GM21529 (cell line): ENCODE measurements at regions not wholly inside any gene's neighbourhood (a gene's known extent, or its start where the extent isn't known, plus 50 kb on each side); places are given as distances from the start of the nearest gene placed in this dataset.
"Not testable (repeated sequence)": the region's sequence is repeated elsewhere in the genome, so short reads cannot be mapped to it uniquely, and the experiment has no call there.

Source experiments
- ATAC-seq: cut with Tn5 transposase; IDR thresholded peaks from one replicate; pipeline ENCODE4 v1.9.1; 2021; ENCODE audit not compliant: unreplicated experiment

DNA sequence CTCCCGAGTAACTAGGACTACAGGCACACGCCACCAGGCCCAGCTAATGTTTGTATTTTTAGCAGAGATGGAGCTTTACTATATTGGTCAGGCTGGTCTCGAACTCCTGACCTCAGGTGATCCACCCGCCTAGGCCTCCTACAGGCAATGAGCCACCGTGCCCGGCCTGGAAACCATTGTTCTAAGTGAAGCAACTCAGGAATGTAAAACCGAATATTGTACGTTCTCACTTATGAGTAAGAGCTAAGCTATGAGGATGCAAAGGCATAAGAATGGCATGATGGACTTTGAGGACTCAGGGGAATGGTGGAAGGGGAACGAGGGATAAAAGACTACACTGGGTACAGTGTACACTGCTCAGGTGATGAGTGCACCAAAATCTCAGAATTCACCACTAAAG is 235.1 kb upstream of the AUTS2 start:
- no peak for ATAC-seq

- no peak for ATAC-seq
These were observed 233.2 kb upstream of the AUTS2 start for GRCh38 chr7:69364813-69365643.

DNA sequence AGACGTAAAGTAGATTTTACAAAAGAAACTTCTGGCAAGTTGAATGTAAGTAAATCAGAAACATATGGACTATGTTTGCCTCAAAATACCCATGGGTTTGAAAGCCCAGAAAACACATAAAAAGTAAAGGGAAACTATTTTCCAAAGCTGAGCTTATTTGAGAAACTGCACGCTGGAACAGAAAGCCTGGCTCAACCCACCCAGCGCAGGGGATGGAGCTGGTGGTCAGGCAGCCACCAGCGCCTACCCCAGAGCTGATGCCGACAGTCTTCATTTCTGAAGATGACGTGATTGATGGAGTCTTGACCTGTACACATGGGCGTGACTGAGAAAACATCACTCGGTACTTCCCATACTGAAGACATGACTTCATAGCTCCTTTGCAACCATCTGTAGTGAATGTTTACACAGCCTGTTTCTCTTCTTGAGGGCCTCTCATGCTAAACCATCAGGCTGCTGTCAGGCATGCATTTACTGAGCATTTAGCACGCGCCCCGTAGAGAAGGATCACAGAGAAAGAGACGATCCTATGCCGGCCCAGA is 232.6 kb upstream of the AUTS2 start:
- no peak for ATAC-seq

GRCh38 chr7:69367780-69368179 is 230.5 kb upstream of the AUTS2 start:
- ATAC-seq = no peak

GRCh38 chr7:69373171-69374043 is 224.9 kb upstream of the AUTS2 start:
- no peak for ATAC-seq

GRCh38 chr7:69374044-69374425 is 224.2 kb upstream of the AUTS2 start:
- no peak for ATAC-seq

DNA sequence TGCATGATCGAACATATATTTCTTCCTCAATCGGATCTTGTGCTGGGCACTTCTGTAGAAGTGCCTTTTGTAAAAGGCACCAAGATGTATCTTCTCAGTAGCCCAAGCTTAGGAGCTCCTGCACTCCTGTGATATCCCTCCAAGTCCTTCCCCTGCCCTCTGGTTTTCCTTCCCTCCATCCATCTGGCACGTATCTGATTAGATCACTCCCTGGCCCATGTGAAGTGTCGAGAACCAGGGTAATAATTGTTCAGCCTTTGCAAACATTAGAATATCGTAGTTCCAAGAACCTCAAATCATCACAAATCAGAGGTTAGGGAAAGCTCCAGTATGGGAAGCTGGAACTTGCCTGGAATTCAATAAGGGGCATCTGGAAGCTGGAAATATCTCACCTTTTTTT is 221.1 kb upstream of the AUTS2 start:
- ATAC-seq = no peak

DNA sequence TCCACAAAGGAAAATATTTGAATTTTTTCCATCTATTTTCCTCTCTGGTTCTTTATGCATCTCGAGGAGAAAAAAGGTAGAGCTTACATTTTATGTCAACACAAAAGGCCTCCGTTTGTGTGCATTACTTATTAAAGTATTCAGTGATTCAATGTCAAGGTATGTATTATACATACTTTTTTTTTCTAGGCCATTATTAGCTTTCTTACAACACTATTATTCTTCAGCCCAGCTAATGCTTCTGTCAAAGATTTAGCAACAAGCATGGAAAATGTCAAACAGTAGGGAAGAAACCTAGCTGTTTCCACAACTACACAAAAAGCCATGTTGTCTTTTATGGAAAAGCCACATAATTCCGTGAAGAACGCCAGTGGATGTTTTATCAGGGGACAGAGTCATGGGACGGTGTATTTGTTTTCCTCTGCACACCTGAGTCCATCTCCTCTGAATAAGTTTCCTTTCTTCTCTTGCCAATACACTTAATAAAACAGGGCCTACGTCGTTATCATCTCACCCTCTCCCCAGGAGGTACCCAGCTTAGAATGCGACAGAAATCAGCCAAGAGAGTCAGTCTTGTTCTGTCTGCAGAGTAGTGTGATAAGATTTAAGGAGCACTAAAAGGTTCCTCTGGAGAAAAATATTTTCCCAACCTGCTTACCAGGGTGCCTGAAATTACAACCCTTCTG is 209.7 kb upstream of the AUTS2 start:
- ATAC-seq = no peak

GRCh38 chr7:69389216-69389615 is 209.1 kb upstream of the AUTS2 start:
- no peak for ATAC-seq

GRCh38 chr7:69393912-69394311 is 204.4 kb upstream of the AUTS2 start:
- ATAC-seq = not testable (repeated sequence)

DNA sequence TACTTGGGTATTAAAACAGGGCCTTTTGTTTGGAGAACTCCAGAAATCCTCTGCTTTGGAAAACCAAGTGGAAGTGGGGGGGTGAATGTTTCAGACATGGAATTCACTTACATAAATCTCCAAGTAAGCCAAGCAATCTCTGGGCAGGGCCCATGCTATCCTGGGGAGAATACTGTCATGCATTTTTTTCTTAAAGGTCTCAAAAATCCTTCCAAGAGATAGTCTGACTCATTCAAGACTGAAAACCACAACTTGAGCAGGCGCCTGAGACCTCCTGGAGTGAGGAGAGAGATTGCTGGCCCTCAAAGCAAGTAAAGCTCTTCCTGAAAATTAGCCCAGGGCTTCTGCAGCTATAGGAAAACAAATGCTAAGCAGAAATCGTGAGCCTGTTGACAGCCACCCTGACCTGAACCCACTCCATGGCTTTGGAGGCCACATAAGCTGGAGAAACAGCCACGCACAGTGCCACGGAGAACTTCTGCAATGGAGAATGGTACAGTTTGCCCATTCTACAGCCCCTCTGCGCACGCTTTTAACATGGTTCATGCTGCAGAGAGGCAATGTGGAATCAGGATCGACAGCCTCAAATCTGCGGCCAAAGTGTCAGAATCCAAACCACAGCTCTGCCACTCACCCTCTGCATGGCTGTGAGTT is 203.1 kb upstream of the AUTS2 start:
- no peak for ATAC-seq

DNA sequence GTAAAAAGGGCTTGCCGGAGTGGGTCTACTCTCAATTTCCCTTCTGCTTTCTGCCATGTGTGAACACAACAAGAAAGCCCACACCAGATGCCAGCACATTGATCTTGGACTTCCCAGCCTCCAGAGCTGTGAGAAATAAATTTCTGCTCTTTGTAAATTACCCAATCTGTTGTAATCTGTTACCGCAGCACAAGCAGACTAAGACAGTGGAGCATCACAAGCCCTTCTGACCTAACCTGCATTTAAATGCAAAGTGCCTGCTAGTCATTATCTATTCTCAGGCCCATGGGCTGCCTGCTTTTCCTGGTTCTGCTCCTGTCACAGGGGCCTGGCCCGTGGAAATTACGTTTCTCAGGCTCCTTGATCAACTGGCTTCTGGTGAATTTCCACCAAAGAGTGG is 199.3 kb upstream of the AUTS2 start:
- no peak for ATAC-seq

DNA sequence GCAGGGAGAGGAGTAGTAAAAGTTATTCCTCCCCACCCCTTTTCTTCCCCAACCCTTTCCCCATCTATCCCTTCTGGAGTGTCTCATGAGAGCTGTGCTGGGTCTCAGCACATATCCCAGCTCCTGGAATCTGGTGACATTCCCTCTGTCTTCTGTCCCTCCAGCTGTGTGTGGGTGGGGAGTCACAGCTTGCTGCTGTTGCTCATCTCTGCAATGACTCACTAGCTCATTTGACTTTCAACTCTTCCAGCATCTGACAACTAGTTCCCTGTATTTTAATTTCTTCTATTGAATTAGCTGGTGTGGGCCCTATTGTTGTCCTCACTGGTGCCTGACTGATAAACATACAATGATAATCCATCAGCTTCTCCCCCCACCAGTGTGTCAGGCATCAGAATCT is 198.9 kb upstream of the AUTS2 start:
- no peak for ATAC-seq

DNA sequence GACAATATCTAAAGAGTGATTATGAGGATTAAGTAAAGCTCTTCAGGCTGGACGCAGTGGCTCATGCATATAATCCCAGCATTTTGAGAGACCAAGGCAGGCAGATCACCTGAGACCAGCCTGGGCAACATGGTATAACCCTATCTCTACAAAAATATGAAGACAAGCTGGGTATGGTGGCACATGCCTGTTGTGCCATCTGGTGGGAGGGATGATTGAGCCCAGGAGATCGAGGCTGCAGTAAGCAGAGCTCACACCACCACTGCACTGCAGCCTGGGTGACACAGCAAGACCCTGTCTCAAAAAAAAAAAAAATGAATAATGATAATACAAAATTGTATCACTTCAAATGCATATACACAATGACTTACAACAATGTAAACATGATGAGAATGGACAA is 195.6 kb upstream of the AUTS2 start:
- no peak for ATAC-seq

- no peak for ATAC-seq
These were observed 195.1 kb upstream of the AUTS2 start for GRCh38 chr7:69403169-69403568.

- ATAC-seq = no peak
These were observed 187.3 kb upstream of the AUTS2 start for GRCh38 chr7:69411018-69411417.

GRCh38 chr7:69411466-69411865 is 186.8 kb upstream of the AUTS2 start:
- no peak for ATAC-seq

DNA sequence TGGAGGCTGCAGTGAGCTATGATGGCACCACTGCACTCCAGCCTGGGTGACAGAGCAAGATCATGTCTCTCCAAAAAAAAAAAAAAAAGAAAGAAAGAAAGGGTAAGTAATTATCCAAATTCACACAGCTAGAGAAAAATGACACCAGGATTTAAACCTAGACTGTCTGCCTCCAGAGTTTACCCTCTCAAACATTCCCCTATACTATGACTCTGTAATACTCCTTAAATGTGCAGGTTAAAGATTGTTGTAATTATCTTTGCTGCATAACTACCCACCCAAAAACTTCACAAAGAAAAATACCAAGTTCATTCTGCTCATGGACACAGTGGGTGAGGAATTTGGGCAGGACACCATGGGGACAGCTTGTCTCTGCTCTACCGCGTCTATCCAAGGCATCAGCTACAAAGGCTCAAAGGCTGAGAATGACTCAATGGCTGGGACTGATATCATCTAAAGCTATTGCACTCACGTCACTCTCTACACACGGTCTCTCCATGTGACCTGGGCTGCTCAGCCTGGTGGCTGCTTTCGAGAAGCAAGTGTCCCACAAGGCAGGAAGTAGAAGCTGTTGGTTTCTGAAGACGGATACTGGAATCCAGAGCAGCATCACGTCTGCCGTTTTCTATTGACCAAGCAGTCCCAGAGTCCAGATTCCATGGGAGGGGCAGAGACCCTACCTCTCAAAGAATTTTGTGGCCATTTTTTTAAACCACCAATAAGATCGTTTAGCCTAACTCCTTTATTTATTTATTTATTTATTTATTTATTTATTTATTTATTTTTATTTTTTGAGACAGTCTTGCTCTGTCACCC is 185.7 kb upstream of the AUTS2 start:
- no peak for ATAC-seq

GRCh38 chr7:69414555-69414954 is 183.7 kb upstream of the AUTS2 start:
- ATAC-seq = no peak
